Loucy (cell line): ENCODE measurements at regions not wholly inside any gene's neighbourhood (a gene's known extent, or its start where the extent isn't known, plus 50 kb on each side); places are given as distances from the start of the nearest gene placed in this dataset.
"Not testable (repeated sequence)": the region's sequence is repeated elsewhere in the genome, so short reads cannot be mapped to it uniquely, and the experiment has no call there.

ENCODE experiments used
- EZH2phosphoT487 ChIP-seq: fragments of 200-600 bp; IDR thresholded peaks from 2 replicates; pipeline ENCODE4 v1.6.1; 2018; ENCODE audit warnings: antibody characterized with exemption, mild to moderate bottlenecking, moderate library complexity, borderline replicate concordance
- TF ChIP-seq, protein P1 (sequence below): fragments of 200-600 bp; sonication (generic); conservative IDR thresholded peaks from 2 replicates; pipeline ENCODE4 v1.5.1; 2014; ENCODE audit warnings: mild to moderate bottlenecking, antibody characterized with exemption, low read length

GRCh38 chr9:64772123-64772736 lies 512.8 kb downstream of the FOXD4L5 start:
- TF ChIP-seq, protein P1, sequence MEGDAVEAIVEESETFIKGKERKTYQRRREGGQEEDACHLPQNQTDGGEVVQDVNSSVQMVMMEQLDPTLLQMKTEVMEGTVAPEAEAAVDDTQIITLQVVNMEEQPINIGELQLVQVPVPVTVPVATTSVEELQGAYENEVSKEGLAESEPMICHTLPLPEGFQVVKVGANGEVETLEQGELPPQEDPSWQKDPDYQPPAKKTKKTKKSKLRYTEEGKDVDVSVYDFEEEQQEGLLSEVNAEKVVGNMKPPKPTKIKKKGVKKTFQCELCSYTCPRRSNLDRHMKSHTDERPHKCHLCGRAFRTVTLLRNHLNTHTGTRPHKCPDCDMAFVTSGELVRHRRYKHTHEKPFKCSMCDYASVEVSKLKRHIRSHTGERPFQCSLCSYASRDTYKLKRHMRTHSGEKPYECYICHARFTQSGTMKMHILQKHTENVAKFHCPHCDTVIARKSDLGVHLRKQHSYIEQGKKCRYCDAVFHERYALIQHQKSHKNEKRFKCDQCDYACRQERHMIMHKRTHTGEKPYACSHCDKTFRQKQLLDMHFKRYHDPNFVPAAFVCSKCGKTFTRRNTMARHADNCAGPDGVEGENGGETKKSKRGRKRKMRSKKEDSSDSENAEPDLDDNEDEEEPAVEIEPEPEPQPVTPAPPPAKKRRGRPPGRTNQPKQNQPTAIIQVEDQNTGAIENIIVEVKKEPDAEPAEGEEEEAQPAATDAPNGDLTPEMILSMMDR, result not testable (repeated sequence)
- not testable (repeated sequence) for TF ChIP-seq EZH2phosphoT487
